ENCODE measurements at regions not wholly inside any gene's neighbourhood (a gene's known extent, or its start where the extent isn't known, plus 50 kb on each side); places are given as distances from the start of the nearest gene placed in this dataset.

GRCh38 chr9:115495836-115496235 lies 377.9 kb upstream of the TNC start:
- CTCF ChIA-PET = no interaction called here
- POLR2A ChIA-PET = no interaction called here
- ATAC-seq (no peak), DNase-seq (ENCODE audit: low read depth, low spot score) (no peak)
- no peaks in the 10 kb centered on the region for H3K9me3 ChIP-seq (ENCODE audit: control insufficient read depth, insufficient read depth, low read depth, low read length)
- no peaks in the 10 kb centered on the region for H3K27me3 ChIP-seq (ENCODE audit: control insufficient read depth, insufficient read depth, low read length)
- H3K4me1 ChIP-seq (ENCODE audit: control insufficient read depth, insufficient read depth, low read length) = no peaks in the 10 kb centered on the region
- BruUV-seq (replicated peaks) = no TSS peak
- no peak overlapping the region for H3K27ac ChIP-seq (ENCODE audit: low read length)
- H3K36me3 ChIP-seq (ENCODE audit: control insufficient read depth, insufficient read depth, low read length) = no peaks in the 10 kb centered on the region
- H3K4me3 ChIP-seq (ENCODE audit: low read depth in 2 of 2, low read length in 2 of 2) = no peak overlapping the region
- in situ Hi-C loops (cut with HindIII; ENCODE audit: low pct_unique_long_range_greater_than_20kb, low sequenced_read_pairs) = no loop called here
- TF ChIP-seq CTCF (IDR thresholded peaks at IDR 0.05) (no peak), SIN3A (IDR thresholded peaks at IDR 0.05; ENCODE audit: borderline replicate concordance, insufficient read depth, low read depth, low read length) (no peak), POLR2AphosphoS5 (IDR thresholded peaks at IDR 0.05; ENCODE audit: low read depth, low read length) (no peak), TCF7L2 (IDR thresholded peaks at IDR 0.05; ENCODE audit: low read depth, low read length) (no peak)
- TF ChIP-seq, protein P1, sequence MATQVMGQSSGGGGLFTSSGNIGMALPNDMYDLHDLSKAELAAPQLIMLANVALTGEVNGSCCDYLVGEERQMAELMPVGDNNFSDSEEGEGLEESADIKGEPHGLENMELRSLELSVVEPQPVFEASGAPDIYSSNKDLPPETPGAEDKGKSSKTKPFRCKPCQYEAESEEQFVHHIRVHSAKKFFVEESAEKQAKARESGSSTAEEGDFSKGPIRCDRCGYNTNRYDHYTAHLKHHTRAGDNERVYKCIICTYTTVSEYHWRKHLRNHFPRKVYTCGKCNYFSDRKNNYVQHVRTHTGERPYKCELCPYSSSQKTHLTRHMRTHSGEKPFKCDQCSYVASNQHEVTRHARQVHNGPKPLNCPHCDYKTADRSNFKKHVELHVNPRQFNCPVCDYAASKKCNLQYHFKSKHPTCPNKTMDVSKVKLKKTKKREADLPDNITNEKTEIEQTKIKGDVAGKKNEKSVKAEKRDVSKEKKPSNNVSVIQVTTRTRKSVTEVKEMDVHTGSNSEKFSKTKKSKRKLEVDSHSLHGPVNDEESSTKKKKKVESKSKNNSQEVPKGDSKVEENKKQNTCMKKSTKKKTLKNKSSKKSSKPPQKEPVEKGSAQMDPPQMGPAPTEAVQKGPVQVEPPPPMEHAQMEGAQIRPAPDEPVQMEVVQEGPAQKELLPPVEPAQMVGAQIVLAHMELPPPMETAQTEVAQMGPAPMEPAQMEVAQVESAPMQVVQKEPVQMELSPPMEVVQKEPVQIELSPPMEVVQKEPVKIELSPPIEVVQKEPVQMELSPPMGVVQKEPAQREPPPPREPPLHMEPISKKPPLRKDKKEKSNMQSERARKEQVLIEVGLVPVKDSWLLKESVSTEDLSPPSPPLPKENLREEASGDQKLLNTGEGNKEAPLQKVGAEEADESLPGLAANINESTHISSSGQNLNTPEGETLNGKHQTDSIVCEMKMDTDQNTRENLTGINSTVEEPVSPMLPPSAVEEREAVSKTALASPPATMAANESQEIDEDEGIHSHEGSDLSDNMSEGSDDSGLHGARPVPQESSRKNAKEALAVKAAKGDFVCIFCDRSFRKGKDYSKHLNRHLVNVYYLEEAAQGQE (IDR thresholded peaks at IDR 0.05; ENCODE audit: insufficient read depth in 1 of 2, low read depth in 2 of 2, low read length in 1 of 2) = no peak
- intact Hi-C loops (cut with micrococcal nuclease; ENCODE audit: unreplicated experiment) = no loop called here

DNA sequence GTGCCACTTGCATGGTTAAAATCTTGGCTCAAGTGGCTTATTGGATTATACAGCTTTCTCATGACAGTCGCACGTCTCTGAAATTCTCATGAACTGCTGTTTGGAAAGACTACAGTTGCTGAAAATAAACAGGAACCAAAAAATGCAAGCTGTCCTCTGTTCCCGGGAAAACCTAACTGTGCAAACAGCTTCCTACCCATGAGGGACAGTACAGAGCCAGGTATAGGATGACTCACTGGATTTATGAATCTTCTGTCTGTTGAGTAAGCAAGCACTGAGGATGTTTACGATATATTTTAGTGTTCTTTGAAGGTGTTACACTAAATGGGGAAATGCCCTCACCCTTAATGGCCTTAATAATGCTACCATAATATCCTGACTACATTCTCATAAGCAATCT lies 380.3 kb upstream of the TNC start:
- TF ChIP-seq POLR2AphosphoS5 (IDR thresholded peaks at IDR 0.05; ENCODE audit: low read depth, low read length) (no peak), TCF7L2 (IDR thresholded peaks at IDR 0.05; ENCODE audit: low read depth, low read length) (no peak), CTCF (IDR thresholded peaks at IDR 0.05) (no peak), SIN3A (IDR thresholded peaks at IDR 0.05; ENCODE audit: borderline replicate concordance, insufficient read depth, low read depth, low read length) (no peak)
- TF ChIP-seq, protein P1 (IDR thresholded peaks at IDR 0.05; ENCODE audit: insufficient read depth in 1 of 2, low read depth in 2 of 2, low read length in 1 of 2) = no peak
- in situ Hi-C loops (cut with HindIII; ENCODE audit: low pct_unique_long_range_greater_than_20kb, low sequenced_read_pairs) = no loop called here
- CTCF ChIA-PET = no interaction called here
- no peak overlapping the region for H3K27ac ChIP-seq (ENCODE audit: low read length)
- no peaks in the 10 kb centered on the region for H3K36me3 ChIP-seq (ENCODE audit: control insufficient read depth, insufficient read depth, low read length)
- no TSS peak for BruUV-seq (replicated peaks)
- H3K9me3 ChIP-seq (ENCODE audit: control insufficient read depth, insufficient read depth, low read depth, low read length) = no peaks in the 10 kb centered on the region
- no peaks in the 10 kb centered on the region for H3K27me3 ChIP-seq (ENCODE audit: control insufficient read depth, insufficient read depth, low read length)
- POLR2A ChIA-PET = no interaction called here
- no peak overlapping the region for H3K4me3 ChIP-seq (ENCODE audit: low read depth in 2 of 2, low read length in 2 of 2)
- ATAC-seq (no peak), DNase-seq (ENCODE audit: low read depth, low spot score) (no peak)
- no peaks in the 10 kb centered on the region for H3K4me1 ChIP-seq (ENCODE audit: control insufficient read depth, insufficient read depth, low read length)
- intact Hi-C loops (cut with micrococcal nuclease; ENCODE audit: unreplicated experiment) = no loop called here
